ENCODE measurements at regions not wholly inside any gene's neighbourhood (a gene's known extent, or its start where the extent isn't known, plus 50 kb on each side); places are given as distances from the start of the nearest gene placed in this dataset.

GRCh38 chr1:72601035-72601674, 318.8 kb upstream of the NEGR1 start:
- no peak for DNase-seq (ENCODE audit: low read depth)
- no peak for TF ChIP-seq CTCF (IDR thresholded peaks at IDR 0.05; ENCODE audit: insufficient read depth, low read depth, low read length, missing control alignments)
- H3K4me3 ChIP-seq (ENCODE audit: low read depth, low read length) = no peak overlapping the region

- DNase-seq (ENCODE audit: low read depth) = no peak
- H3K4me3 ChIP-seq (ENCODE audit: low read depth, low read length) = no peak overlapping the region
- TF ChIP-seq CTCF (IDR thresholded peaks at IDR 0.05; ENCODE audit: insufficient read depth, low read depth, low read length, missing control alignments) = no peak
Measured at GRCh38 chr1:72586023-72586685, 303.8 kb upstream of the NEGR1 start.

GRCh38 chr1:72579629-72580028, 297.3 kb upstream of the NEGR1 start:
- DNase-seq (ENCODE audit: low read depth) = no peak
- no peak overlapping the region for H3K4me3 ChIP-seq (ENCODE audit: low read depth, low read length)
- TF ChIP-seq CTCF (IDR thresholded peaks at IDR 0.05; ENCODE audit: insufficient read depth, low read depth, low read length, missing control alignments) = no peak

- H3K4me3 ChIP-seq (ENCODE audit: low read depth, low read length) = no peak overlapping the region
- TF ChIP-seq CTCF (IDR thresholded peaks at IDR 0.05; ENCODE audit: insufficient read depth, low read depth, low read length, missing control alignments) = no peak
- no peak for DNase-seq (ENCODE audit: low read depth)
Measured at GRCh38 chr1:72570815-72571214, 288.5 kb upstream of the NEGR1 start.

GRCh38 chr1:72568113-72568512, 285.8 kb upstream of the NEGR1 start:
- H3K4me3 ChIP-seq (ENCODE audit: low read depth, low read length) = no peak overlapping the region
- no peak for TF ChIP-seq CTCF (IDR thresholded peaks at IDR 0.05; ENCODE audit: insufficient read depth, low read depth, low read length, missing control alignments)
- DNase-seq (ENCODE audit: low read depth) = peak; percentile 63

- TF ChIP-seq CTCF (IDR thresholded peaks at IDR 0.05; ENCODE audit: insufficient read depth, low read depth, low read length, missing control alignments) = no peak
- DNase-seq (ENCODE audit: low read depth) = no peak
- H3K4me3 ChIP-seq (ENCODE audit: low read depth, low read length) = no peak overlapping the region
Measured at GRCh38 chr1:72567521-72567920, 285.2 kb upstream of the NEGR1 start.

GRCh38 chr1:72564749-72565148, 282.4 kb upstream of the NEGR1 start:
- no peak for TF ChIP-seq CTCF (IDR thresholded peaks at IDR 0.05; ENCODE audit: insufficient read depth, low read depth, low read length, missing control alignments)
- no peak overlapping the region for H3K4me3 ChIP-seq (ENCODE audit: low read depth, low read length)
- no peak for DNase-seq (ENCODE audit: low read depth)
